ENCODE measurements at regions not wholly inside any gene's neighbourhood (a gene's known extent, or its start where the extent isn't known, plus 50 kb on each side); places are given as distances from the start of the nearest gene placed in this dataset.
A peak's percentile ranks its signal among the peaks of the same experiment; 100 is the strongest.

- no peaks in the 10 kb centered on the region for H3K4me1 ChIP-seq
- TF ChIP-seq KDM5A (IDR thresholded peaks at IDR 0.05) (no peak), REST (IDR thresholded peaks at IDR 0.05) (peak; percentile 42; the same call in 1 of the 2 replicates)
- H3K9me3 ChIP-seq, result no peaks in the 10 kb centered on the region
- CTCF ChIA-PET, result interaction anchor here (1.3 kb wide), 1 partner anchor 8 kb away, joined by 4 read pairs; no protein-coding TSS in a partner anchor
- ATAC-seq, result no peak
- no peak for FAIRE-seq
- WGBS (ENCODE audit: missing lambda C conversion rate), result 9% methylated on average over 2 of the region's 2 CpGs
- H3K27ac ChIP-seq, result no peak overlapping the region
- no peak overlapping the region for H3K4me2 ChIP-seq
- H3K4me3 ChIP-seq, result no peak overlapping the region
- POLR2A ChIA-PET, result no interaction called here
- no peak for DNase-seq (ENCODE audit: low read depth in 1 of 2, low spot score in 1 of 2)
Observed at GRCh38 chr11:115632061-115632460, 127.8 kb upstream of the CADM1 start.

- Histone ChIP-seq H3K4me1 (no peaks in the 10 kb centered on the region), H3K4me3 (no peak overlapping the region), H3K27ac (no peak overlapping the region), H3K9me3 (no peaks in the 10 kb centered on the region), H3K4me2 (no peak overlapping the region)
- CTCF ChIA-PET, result interaction anchor here (0.8 to 1.3 kb wide), 2 partner anchors 7 to 14 kb away, joined by 3 to 4 read pairs; no protein-coding TSS in a partner anchor
- TF ChIP-seq HDAC2 (IDR thresholded peaks at IDR 0.05), result no peak
- POLR2A ChIA-PET, result no interaction called here
- no peak for DNase-seq (ENCODE audit: low read depth in 1 of 2, low spot score in 1 of 2)
- ATAC-seq, result no peak
- 8% methylated on average over 3 of the region's 4 CpGs for WGBS (ENCODE audit: missing lambda C conversion rate)
- FAIRE-seq, result no peak
Observed at GRCh38 chr11:115631609-115632008, 127.4 kb upstream of the CADM1 start.

GRCh38 chr11:115630214-115630613, 126.0 kb upstream of the CADM1 start:
- 76% methylated on average over 8 of the region's 8 CpGs for WGBS (ENCODE audit: missing lambda C conversion rate)
- Histone ChIP-seq H3K27ac (no peak overlapping the region), H3K9me3 (no peaks in the 10 kb centered on the region), H3K4me2 (no peak overlapping the region), H3K4me1 (no peaks in the 10 kb centered on the region), H3K4me3 (no peak overlapping the region)
- FAIRE-seq (no peak), ATAC-seq (no peak), DNase-seq (ENCODE audit: low read depth in 1 of 2, low spot score in 1 of 2) (no peak)
- ChIA-PET CTCF (no interaction called here), POLR2A (no interaction called here)
- TF ChIP-seq CEBPB (IDR thresholded peaks at IDR 0.05) (no peak), EHMT2 (IDR thresholded peaks at IDR 0.05; ENCODE audit: low read depth) (no peak), ZNF302 (CRISPR knock-in tag; IDR thresholded peaks at IDR 0.05) (no peak)

GRCh38 chr11:115629456-115630015, 125.3 kb upstream of the CADM1 start:
- Histone ChIP-seq H3K4me2 (no peak overlapping the region), H3K9me3 (no peaks in the 10 kb centered on the region), H3K27ac (no peak overlapping the region), H3K4me3 (no peak overlapping the region), H3K4me1 (no peaks in the 10 kb centered on the region)
- 50% methylated on average over 5 of the region's 5 CpGs for WGBS (ENCODE audit: missing lambda C conversion rate)
- ATAC-seq, result no peak
- POLR2A ChIA-PET, result no interaction called here
- no peak for FAIRE-seq
- DNase-seq (ENCODE audit: low read depth in 1 of 2, low spot score in 1 of 2), result no peak
- CTCF ChIA-PET, result no interaction called here
- TF ChIP-seq KDM5A (IDR thresholded peaks at IDR 0.05) (no peak), POLR2A (IDR thresholded peaks at IDR 0.05; ENCODE audit: low read length) (no peak), PBX3 (IDR thresholded peaks at IDR 0.05) (no peak), CTCF (IDR thresholded peaks at IDR 0.05) (no peak), FOSL2 (IDR thresholded peaks at IDR 0.05) (no peak), FOSL2 (CRISPR knock-in tag; IDR thresholded peaks at IDR 0.05) (no peak), HES2 (IDR thresholded peaks at IDR 0.05) (no peak), HOXB5 (CRISPR knock-in tag; IDR thresholded peaks at IDR 0.05) (no peak), EHF (CRISPR knock-in tag; IDR thresholded peaks at IDR 0.05) (no peak), HOXB13 (CRISPR knock-in tag; IDR thresholded peaks at IDR 0.05; ENCODE audit: low read depth) (no peak), BCL3 (IDR thresholded peaks at IDR 0.05) (no peak), RCOR1 (IDR thresholded peaks at IDR 0.05; ENCODE audit: low read depth, low read length) (no peak), TFCP2L1 (CRISPR knock-in tag; IDR thresholded peaks at IDR 0.05) (no peak), MAFK (IDR thresholded peaks at IDR 0.05; ENCODE audit: partially characterized antibody) (no peak), EHMT2 (IDR thresholded peaks at IDR 0.05; ENCODE audit: low read depth) (no peak)
